ENCODE measurements at regions not wholly inside any gene's neighbourhood (a gene's known extent, or its start where the extent isn't known, plus 50 kb on each side); places are given as distances from the start of the nearest gene placed in this dataset.

DNA sequence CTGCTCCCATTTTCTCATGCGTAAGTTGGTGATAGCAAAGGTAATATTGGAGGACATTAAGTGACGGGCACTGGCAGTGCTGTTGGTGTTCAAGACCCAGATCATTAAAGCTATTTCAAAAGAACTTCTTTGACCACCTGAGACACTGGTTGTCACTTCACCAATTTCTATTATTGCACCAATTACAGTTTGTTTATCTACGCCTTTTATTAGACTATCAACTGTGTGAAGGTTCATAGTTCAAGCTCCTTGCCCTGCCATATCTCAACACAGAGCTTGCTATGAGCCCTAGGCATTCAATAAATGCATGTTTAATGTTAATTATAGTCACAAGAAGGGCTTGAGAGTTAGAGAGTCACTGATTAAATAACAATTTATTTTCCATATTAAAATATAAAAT lies 778.7 kb upstream of the HS3ST1 start (continued):
- TF ChIP-seq YY1 (IDR thresholded peaks at IDR 0.05; ENCODE audit: low read depth) (no peak), FOXJ3 (CRISPR knock-in tag; IDR thresholded peaks at IDR 0.05) (no peak), RXRA (IDR thresholded peaks at IDR 0.05; ENCODE audit: borderline replicate concordance, low read depth) (no peak), NRF1 (IDR thresholded peaks at IDR 0.05; ENCODE audit: low read depth, low read length) (no peak), MXI1 (IDR thresholded peaks at IDR 0.05; ENCODE audit: low read depth, low read length) (no peak), GATA2 (CRISPR knock-in tag; IDR thresholded peaks at IDR 0.05) (no peak)

- H3K27ac ChIP-seq (ENCODE audit: low read depth in 2 of 2, low read length in 1 of 2): no peak overlapping the region
- no peaks in the 10 kb centered on the region for H3K4me1 ChIP-seq (ENCODE audit: control insufficient read depth in 1 of 2, insufficient read depth in 2 of 2, low read depth in 1 of 2, low read length in 1 of 2)
- H3K9ac ChIP-seq: no peak overlapping the region
- no peaks in the 10 kb centered on the region for H3K79me2 ChIP-seq (ENCODE audit: insufficient read depth)
- H3K4me3 ChIP-seq (ENCODE audit: low read depth in 2 of 2, low read length in 1 of 2): no peak overlapping the region
- no peak overlapping the region for H2AFZ ChIP-seq (ENCODE audit: low read depth)
- no peaks in the 10 kb centered on the region for H3K9me2 ChIP-seq
- H3K4me2 ChIP-seq: no peak overlapping the region
- H3K27me3 ChIP-seq (ENCODE audit: insufficient read depth): no peaks in the 10 kb centered on the region
- no peaks in the 10 kb centered on the region for H3K36me3 ChIP-seq (replicated peaks in 1 of 2; ENCODE audit: control insufficient read depth in 1 of 2, insufficient read depth in 2 of 2, low read length in 1 of 2)
- ChIA-PET POLR2A (no interaction called here), CTCF (no interaction called here)
- DNase-seq: no peak
- WGBS (ENCODE audit: low lambda C conversion rate): 20% methylated on average over 4 of the region's 4 CpGs
- no peaks in the 10 kb centered on the region for H4K20me1 ChIP-seq (ENCODE audit: insufficient read depth)
- no peaks in the 10 kb centered on the region for H3F3A ChIP-seq (replicated peaks; ENCODE audit: insufficient read depth)
- TF ChIP-seq FOSL2 (IDR thresholded peaks at IDR 0.05; ENCODE audit: borderline replicate concordance, low read depth): no peak
- TF ChIP-seq GATA2 (CRISPR knock-in tag; IDR thresholded peaks at IDR 0.05): no peak
- TF ChIP-seq YY1 (IDR thresholded peaks at IDR 0.05; ENCODE audit: low read depth): no peak
- TF ChIP-seq, protein P1, sequence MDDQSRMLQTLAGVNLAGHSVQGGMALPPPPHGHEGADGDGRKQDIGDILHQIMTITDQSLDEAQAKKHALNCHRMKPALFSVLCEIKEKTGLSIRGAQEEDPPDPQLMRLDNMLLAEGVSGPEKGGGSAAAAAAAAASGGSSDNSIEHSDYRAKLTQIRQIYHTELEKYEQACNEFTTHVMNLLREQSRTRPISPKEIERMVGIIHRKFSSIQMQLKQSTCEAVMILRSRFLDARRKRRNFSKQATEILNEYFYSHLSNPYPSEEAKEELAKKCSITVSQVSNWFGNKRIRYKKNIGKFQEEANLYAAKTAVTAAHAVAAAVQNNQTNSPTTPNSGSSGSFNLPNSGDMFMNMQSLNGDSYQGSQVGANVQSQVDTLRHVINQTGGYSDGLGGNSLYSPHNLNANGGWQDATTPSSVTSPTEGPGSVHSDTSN (IDR thresholded peaks at IDR 0.05): no peak
- TF ChIP-seq FOXJ3 (CRISPR knock-in tag; IDR thresholded peaks at IDR 0.05): no peak
- TF ChIP-seq REST (IDR thresholded peaks at IDR 0.05; ENCODE audit: low read depth, low read length): no peak
- no peak for TF ChIP-seq GABPA (IDR thresholded peaks at IDR 0.05; ENCODE audit: low read depth)
- TF ChIP-seq IRF3 (IDR thresholded peaks at IDR 0.05; ENCODE audit: low read depth, low read length): no peak
- TF ChIP-seq CHD2 (IDR thresholded peaks at IDR 0.05; ENCODE audit: low read length, partially characterized antibody): no peak
- no peak for TF ChIP-seq SIN3A (IDR thresholded peaks at IDR 0.05; ENCODE audit: borderline replicate concordance, low read depth, low read length)
- TF ChIP-seq, protein P2, sequence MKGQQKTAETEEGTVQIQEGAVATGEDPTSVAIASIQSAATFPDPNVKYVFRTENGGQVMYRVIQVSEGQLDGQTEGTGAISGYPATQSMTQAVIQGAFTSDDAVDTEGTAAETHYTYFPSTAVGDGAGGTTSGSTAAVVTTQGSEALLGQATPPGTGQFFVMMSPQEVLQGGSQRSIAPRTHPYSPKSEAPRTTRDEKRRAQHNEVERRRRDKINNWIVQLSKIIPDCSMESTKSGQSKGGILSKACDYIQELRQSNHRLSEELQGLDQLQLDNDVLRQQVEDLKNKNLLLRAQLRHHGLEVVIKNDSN (IDR thresholded peaks at IDR 0.05; ENCODE audit: borderline replicate concordance, low read depth): no peak
- no peak for TF ChIP-seq MXI1 (IDR thresholded peaks at IDR 0.05; ENCODE audit: low read depth, low read length)
- TF ChIP-seq POLR2AphosphoS5 (IDR thresholded peaks at IDR 0.05; ENCODE audit: low read depth, low read length): no peak
- TF ChIP-seq EP300 (IDR thresholded peaks at IDR 0.05; ENCODE audit: borderline replicate concordance in 1 of 2, low read depth in 1 of 2, low read length in 1 of 2): no peak
- no peak for TF ChIP-seq EZH2phosphoT487 (IDR thresholded peaks at IDR 0.05; ENCODE audit: borderline replicate concordance, low read depth)
- TF ChIP-seq FOXM1 (IDR thresholded peaks at IDR 0.05; ENCODE audit: low read depth): no peak
- TF ChIP-seq NRF1 (IDR thresholded peaks at IDR 0.05; ENCODE audit: low read depth, low read length): no peak
- TF ChIP-seq TCF12 (IDR thresholded peaks at IDR 0.05): no peak
- no peak for TF ChIP-seq TEAD4 (IDR thresholded peaks at IDR 0.05; ENCODE audit: borderline replicate concordance, insufficient read depth)
- H3K9me3 ChIP-seq: 0 out of 2 replicates have a peak, but pooled peaks cover 7% of the 10 kb centered on the region
Observed at GRCh38 chr4:12206091-12206490, 777.4 kb upstream of the HS3ST1 start.
